ENCODE measurements at regions not wholly inside any gene's neighbourhood (a gene's known extent, or its start where the extent isn't known, plus 50 kb on each side); places are given as distances from the start of the nearest gene placed in this dataset.

- TF ChIP-seq EZH2 (IDR thresholded peaks at IDR 0.05; ENCODE audit: low read length), result no peak
- TF ChIP-seq, protein P1, sequence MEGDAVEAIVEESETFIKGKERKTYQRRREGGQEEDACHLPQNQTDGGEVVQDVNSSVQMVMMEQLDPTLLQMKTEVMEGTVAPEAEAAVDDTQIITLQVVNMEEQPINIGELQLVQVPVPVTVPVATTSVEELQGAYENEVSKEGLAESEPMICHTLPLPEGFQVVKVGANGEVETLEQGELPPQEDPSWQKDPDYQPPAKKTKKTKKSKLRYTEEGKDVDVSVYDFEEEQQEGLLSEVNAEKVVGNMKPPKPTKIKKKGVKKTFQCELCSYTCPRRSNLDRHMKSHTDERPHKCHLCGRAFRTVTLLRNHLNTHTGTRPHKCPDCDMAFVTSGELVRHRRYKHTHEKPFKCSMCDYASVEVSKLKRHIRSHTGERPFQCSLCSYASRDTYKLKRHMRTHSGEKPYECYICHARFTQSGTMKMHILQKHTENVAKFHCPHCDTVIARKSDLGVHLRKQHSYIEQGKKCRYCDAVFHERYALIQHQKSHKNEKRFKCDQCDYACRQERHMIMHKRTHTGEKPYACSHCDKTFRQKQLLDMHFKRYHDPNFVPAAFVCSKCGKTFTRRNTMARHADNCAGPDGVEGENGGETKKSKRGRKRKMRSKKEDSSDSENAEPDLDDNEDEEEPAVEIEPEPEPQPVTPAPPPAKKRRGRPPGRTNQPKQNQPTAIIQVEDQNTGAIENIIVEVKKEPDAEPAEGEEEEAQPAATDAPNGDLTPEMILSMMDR (optimal IDR thresholded peaks at IDR 0.05 in 1 of 3, IDR thresholded peaks at IDR 0.05 in 1 of 3, conservative IDR thresholded peaks at IDR 0.05 in 1 of 3; ENCODE audit: extremely low read depth in 1 of 3, insufficient read depth in 2 of 3, low read length in 3 of 3), result no peak
- peak; percentile 36 for FAIRE-seq
Measured at GRCh38 chr12:116442946-116443345, 116.2 kb upstream of the MAP1LC3B2 start.

GRCh38 chr12:116443821-116444589, 115.2 kb upstream of the MAP1LC3B2 start:
- Histone ChIP-seq H3K36me3 (ENCODE audit: control insufficient read depth in 2 of 2, extremely low read depth in 1 of 2, insufficient read depth in 2 of 2, low read length in 2 of 2) (no peaks in the 10 kb centered on the region), H3K9ac (ENCODE audit: control insufficient read depth, extremely low read depth, insufficient read depth, low read length) (peak overlapping the region; percentile 5), H3K9me1 (ENCODE audit: control insufficient read depth, extremely low read depth, insufficient read depth, low read length) (no peaks in the 10 kb centered on the region), H3K27ac (ENCODE audit: control insufficient read depth, insufficient read depth, low read length) (peak overlapping the region; percentile 32), H4K20me1 (ENCODE audit: control insufficient read depth, extremely low read depth, insufficient read depth, low read length) (no peaks in the 10 kb centered on the region), H2AFZ (ENCODE audit: control insufficient read depth, low read length) (peak overlapping the region; percentile 81), H3K79me2 (ENCODE audit: control insufficient read depth, insufficient read depth, low read length) (no peaks in the 10 kb centered on the region), H3K4me2 (ENCODE audit: control insufficient read depth, extremely low read depth, insufficient read depth, low read depth, low read length) (peak overlapping the region; percentile 69), H3K27me3 (ENCODE audit: control insufficient read depth, extremely low read depth, insufficient read depth, low read length) (no peaks in the 10 kb centered on the region), H3K4me1 (ENCODE audit: control insufficient read depth, extremely low read depth, insufficient read depth, low read length) (peaks cover 10% of the 10 kb centered on the region), H3K9me3 (ENCODE audit: control insufficient read depth, low read depth, low read length) (no peaks in the 10 kb centered on the region), H3K4me3 (ENCODE audit: control insufficient read depth in 2 of 3, extremely low read depth in 1 of 3, insufficient read depth in 2 of 3, low read depth in 1 of 3, low read length in 3 of 3) (peak overlapping the region in 2 of 3 experiments; percentile 22 to 32)
- DNase-seq (ENCODE audit: low read depth, low spot score) (no peak), FAIRE-seq (peak; percentile 75)
- dilution Hi-C loops (cut with MboI; ENCODE audit: extremely low pct_ligation_motif_present, low sequenced_read_pairs), result no loop called here
- TF ChIP-seq EZH2 (IDR thresholded peaks at IDR 0.05; ENCODE audit: low read length), result no peak
- TF ChIP-seq, protein P1 (optimal IDR thresholded peaks at IDR 0.05 in 1 of 3, IDR thresholded peaks at IDR 0.05 in 1 of 3, conservative IDR thresholded peaks at IDR 0.05 in 1 of 3; ENCODE audit: extremely low read depth in 1 of 3, insufficient read depth in 2 of 3, low read length in 3 of 3), result no peak

More at GRCh38 chr12:116442946-116443345, 116.2 kb upstream of the MAP1LC3B2 start:
- Histone ChIP-seq H3K4me2 (ENCODE audit: control insufficient read depth, extremely low read depth, insufficient read depth, low read depth, low read length) (no peak overlapping the region), H3K9me1 (ENCODE audit: control insufficient read depth, extremely low read depth, insufficient read depth, low read length) (no peaks in the 10 kb centered on the region), H3K4me1 (ENCODE audit: control insufficient read depth, extremely low read depth, insufficient read depth, low read length) (peaks cover 10% of the 10 kb centered on the region), H3K9me3 (ENCODE audit: control insufficient read depth, low read depth, low read length) (no peaks in the 10 kb centered on the region), H3K9ac (ENCODE audit: control insufficient read depth, extremely low read depth, insufficient read depth, low read length) (no peak overlapping the region), H3K4me3 (ENCODE audit: control insufficient read depth in 2 of 3, extremely low read depth in 1 of 3, insufficient read depth in 2 of 3, low read depth in 1 of 3, low read length in 3 of 3) (no peak overlapping the region), H3K36me3 (ENCODE audit: control insufficient read depth in 2 of 2, extremely low read depth in 1 of 2, insufficient read depth in 2 of 2, low read length in 2 of 2) (no peaks in the 10 kb centered on the region), H3K27me3 (ENCODE audit: control insufficient read depth, extremely low read depth, insufficient read depth, low read length) (no peaks in the 10 kb centered on the region), H3K79me2 (ENCODE audit: control insufficient read depth, insufficient read depth, low read length) (no peaks in the 10 kb centered on the region), H4K20me1 (ENCODE audit: control insufficient read depth, extremely low read depth, insufficient read depth, low read length) (no peaks in the 10 kb centered on the region), H3K27ac (ENCODE audit: control insufficient read depth, insufficient read depth, low read length) (no peak overlapping the region), H2AFZ (ENCODE audit: control insufficient read depth, low read length) (no peak overlapping the region)
- DNase-seq (ENCODE audit: low read depth, low spot score), result no peak
- dilution Hi-C loops (cut with MboI; ENCODE audit: extremely low pct_ligation_motif_present, low sequenced_read_pairs), result no loop called here
